Osteoblast (primary cell): ENCODE measurements at regions not wholly inside any gene's neighbourhood (a gene's known extent, or its start where the extent isn't known, plus 50 kb on each side); places are given as distances from the start of the nearest gene placed in this dataset.

Experiments
- DNase-seq: peaks from one replicate; pipeline ENCODE4 v3.0.0; 2011; ENCODE audit warnings: low spot score, mixed read lengths; ENCODE audit not compliant: insufficient read length; ENCODE audit errors: missing footprints
- H2AFZ ChIP-seq: 2 replicates; pipeline ENCODE4 v1.6.0; 2011; ENCODE audit warnings: mild to moderate bottlenecking, low read length
- H3K27ac ChIP-seq: 2 replicates; pipeline ENCODE4 v1.5.1; 2011; ENCODE audit warnings: mild to moderate bottlenecking, low read depth, low read length, moderate library complexity
- H3K27me3 ChIP-seq: 2 replicates; pipeline ENCODE4 v1.6.0; 2012; ENCODE audit warnings: mild to moderate bottlenecking, control low read depth, inconsistent platforms, low read length, moderate library complexity; ENCODE audit not compliant: insufficient read depth
- H3K36me3 ChIP-seq: 2 replicates; pipeline ENCODE4 v1.5.1; 2011; ENCODE audit warnings: mild to moderate bottlenecking, low read length, control low read depth, moderate library complexity; ENCODE audit not compliant: insufficient read depth
- H3K4me1 ChIP-seq: 2 replicates; pipeline ENCODE4 v1.5.1; 2011; ENCODE audit warnings: mild to moderate bottlenecking, low read length, control low read depth, moderate library complexity; ENCODE audit not compliant: insufficient read depth
- H3K4me2 ChIP-seq: 2 replicates; pipeline ENCODE4 v1.6.0; 2011; ENCODE audit warnings: mild to moderate bottlenecking, low read length; ENCODE audit not compliant: insufficient read depth
- H3K4me3 ChIP-seq: fragments of 200-600 bp; sonication (generic); 3 replicates; pipeline ENCODE4 v1.5.1; 2012; ENCODE audit warnings: mild to moderate bottlenecking, low read length, inconsistent platforms; ENCODE audit not compliant: insufficient read depth
- H3K79me2 ChIP-seq: 2 replicates; pipeline ENCODE4 v1.6.0; 2012; ENCODE audit warnings: mild to moderate bottlenecking, low read length, control low read depth, inconsistent platforms; ENCODE audit not compliant: insufficient read depth
- H3K9me3 ChIP-seq: 2 replicates; pipeline ENCODE4 v1.5.1; 2011; ENCODE audit warnings: low read depth, low read length, control low read depth
- H4K20me1 ChIP-seq: 2 replicates; pipeline ENCODE4 v1.6.0; 2012; ENCODE audit warnings: mild to moderate bottlenecking, low read length, control low read depth; ENCODE audit not compliant: insufficient read depth
- TF ChIP-seq, protein P1 (sequence below): IDR thresholded peaks from 2 replicates; pipeline ENCODE4 v1.5.1; 2011; ENCODE audit warnings: mild to moderate bottlenecking, low read depth, low read length, moderate library complexity; ENCODE audit errors: extremely low read depth

GRCh38 chr4:133720001-133720400 is 481.6 kb downstream of the PABPC4L start:
- Histone ChIP-seq H4K20me1 (no peaks in the 10 kb centered on the region), H3K4me1 (no peaks in the 10 kb centered on the region), H3K27me3 (no peaks in the 10 kb centered on the region), H3K9me3 (no peaks in the 10 kb centered on the region), H3K27ac (no peak overlapping the region), H3K36me3 (no peaks in the 10 kb centered on the region), H3K4me3 (no peak overlapping the region), H3K4me2 (no peak overlapping the region), H3K79me2 (no peaks in the 10 kb centered on the region), H2AFZ (no peak overlapping the region)
- TF ChIP-seq, protein P1, sequence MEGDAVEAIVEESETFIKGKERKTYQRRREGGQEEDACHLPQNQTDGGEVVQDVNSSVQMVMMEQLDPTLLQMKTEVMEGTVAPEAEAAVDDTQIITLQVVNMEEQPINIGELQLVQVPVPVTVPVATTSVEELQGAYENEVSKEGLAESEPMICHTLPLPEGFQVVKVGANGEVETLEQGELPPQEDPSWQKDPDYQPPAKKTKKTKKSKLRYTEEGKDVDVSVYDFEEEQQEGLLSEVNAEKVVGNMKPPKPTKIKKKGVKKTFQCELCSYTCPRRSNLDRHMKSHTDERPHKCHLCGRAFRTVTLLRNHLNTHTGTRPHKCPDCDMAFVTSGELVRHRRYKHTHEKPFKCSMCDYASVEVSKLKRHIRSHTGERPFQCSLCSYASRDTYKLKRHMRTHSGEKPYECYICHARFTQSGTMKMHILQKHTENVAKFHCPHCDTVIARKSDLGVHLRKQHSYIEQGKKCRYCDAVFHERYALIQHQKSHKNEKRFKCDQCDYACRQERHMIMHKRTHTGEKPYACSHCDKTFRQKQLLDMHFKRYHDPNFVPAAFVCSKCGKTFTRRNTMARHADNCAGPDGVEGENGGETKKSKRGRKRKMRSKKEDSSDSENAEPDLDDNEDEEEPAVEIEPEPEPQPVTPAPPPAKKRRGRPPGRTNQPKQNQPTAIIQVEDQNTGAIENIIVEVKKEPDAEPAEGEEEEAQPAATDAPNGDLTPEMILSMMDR = no peak
- DNase-seq = no peak

GRCh38 chr4:133719098-133719497 is 482.5 kb downstream of the PABPC4L start:
- no peaks in the 10 kb centered on the region for H3K36me3 ChIP-seq
- H3K79me2 ChIP-seq = no peaks in the 10 kb centered on the region
- H3K4me1 ChIP-seq = no peaks in the 10 kb centered on the region
- no peak overlapping the region for H3K4me2 ChIP-seq
- no peak overlapping the region for H3K4me3 ChIP-seq
- no peaks in the 10 kb centered on the region for H4K20me1 ChIP-seq
- H3K27ac ChIP-seq = no peak overlapping the region
- no peak overlapping the region for H2AFZ ChIP-seq
- no peaks in the 10 kb centered on the region for H3K27me3 ChIP-seq
- DNase-seq = no peak
- H3K9me3 ChIP-seq = no peaks in the 10 kb centered on the region
- TF ChIP-seq, protein P1 = no peak

- no peaks in the 10 kb centered on the region for H3K36me3 ChIP-seq
- H3K79me2 ChIP-seq = no peaks in the 10 kb centered on the region
- H2AFZ ChIP-seq = no peak overlapping the region
- H4K20me1 ChIP-seq = no peaks in the 10 kb centered on the region
- no peak for DNase-seq
- no peaks in the 10 kb centered on the region for H3K27me3 ChIP-seq
- H3K4me2 ChIP-seq = no peak overlapping the region
- TF ChIP-seq, protein P1 = no peak
- no peak overlapping the region for H3K27ac ChIP-seq
- H3K4me3 ChIP-seq = no peak overlapping the region
- no peaks in the 10 kb centered on the region for H3K4me1 ChIP-seq
- no peaks in the 10 kb centered on the region for H3K9me3 ChIP-seq
Observed at GRCh38 chr4:133714211-133714610, 487.4 kb downstream of the PABPC4L start.

DNA sequence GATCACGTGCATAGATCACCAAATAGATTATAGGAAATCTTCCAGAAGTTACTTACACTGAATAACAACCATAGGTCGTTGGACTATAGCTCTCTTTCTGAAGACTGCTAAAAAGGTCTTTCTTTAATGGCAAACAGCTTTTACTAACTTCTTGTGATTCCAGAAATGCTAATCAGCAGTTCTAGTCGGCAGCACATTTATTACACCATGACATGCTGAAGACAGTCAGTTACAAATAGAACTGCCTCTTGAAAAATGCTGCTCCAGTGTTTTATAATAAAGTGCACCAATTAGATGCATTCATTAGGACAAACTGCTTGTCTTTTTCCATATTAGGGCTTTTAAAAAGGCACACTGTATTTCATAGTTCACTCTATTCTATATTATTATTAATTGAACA is 488.2 kb downstream of the PABPC4L start:
- no peak for DNase-seq
- H2AFZ ChIP-seq = no peak overlapping the region
- no peak overlapping the region for H3K4me2 ChIP-seq
- TF ChIP-seq, protein P1 = no peak
- H3K9me3 ChIP-seq = no peaks in the 10 kb centered on the region
- no peak overlapping the region for H3K27ac ChIP-seq
- H3K4me3 ChIP-seq = no peak overlapping the region
- no peaks in the 10 kb centered on the region for H3K4me1 ChIP-seq
- no peaks in the 10 kb centered on the region for H3K36me3 ChIP-seq
- H4K20me1 ChIP-seq = no peaks in the 10 kb centered on the region
- no peaks in the 10 kb centered on the region for H3K79me2 ChIP-seq
- no peaks in the 10 kb centered on the region for H3K27me3 ChIP-seq
